ENCODE measurements at regions not wholly inside any gene's neighbourhood (a gene's known extent, or its start where the extent isn't known, plus 50 kb on each side); places are given as distances from the start of the nearest gene placed in this dataset.

DNA sequence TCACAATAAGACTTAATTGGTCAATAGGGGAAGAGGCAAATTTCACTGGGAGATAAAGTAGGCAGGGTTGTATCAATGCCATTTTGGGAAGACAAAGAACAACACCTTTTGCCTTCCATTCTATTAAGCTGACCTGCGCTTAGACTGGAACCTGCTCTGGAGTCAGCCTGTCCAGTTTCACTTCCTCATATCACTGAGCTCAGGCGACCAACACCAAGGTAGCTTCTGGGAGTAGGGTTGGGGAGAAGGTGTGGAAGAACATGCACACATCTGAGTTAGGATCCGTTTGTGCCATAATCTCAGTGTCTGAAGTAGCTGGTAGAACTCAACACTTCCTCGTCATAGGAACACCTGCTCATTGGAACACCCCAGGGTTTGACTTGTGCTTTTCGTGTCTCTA is 527.4 kb upstream of the IGFBP3 start:
- Histone ChIP-seq H3K4me1 (no peaks in the 10 kb centered on the region), H3K4me3 (no peak overlapping the region), H3K9ac (no peak overlapping the region), H3K4me2 (no peak overlapping the region), H3K9me3 (no peaks in the 10 kb centered on the region), H3K36me3 (no peaks in the 10 kb centered on the region), H3K27ac (no peak overlapping the region), H3K27me3 (no peaks in the 10 kb centered on the region), H4K20me1 (no peaks in the 10 kb centered on the region)
- TF ChIP-seq Cebpa-rat (IDR thresholded peaks at IDR 0.05) = no peak

DNA sequence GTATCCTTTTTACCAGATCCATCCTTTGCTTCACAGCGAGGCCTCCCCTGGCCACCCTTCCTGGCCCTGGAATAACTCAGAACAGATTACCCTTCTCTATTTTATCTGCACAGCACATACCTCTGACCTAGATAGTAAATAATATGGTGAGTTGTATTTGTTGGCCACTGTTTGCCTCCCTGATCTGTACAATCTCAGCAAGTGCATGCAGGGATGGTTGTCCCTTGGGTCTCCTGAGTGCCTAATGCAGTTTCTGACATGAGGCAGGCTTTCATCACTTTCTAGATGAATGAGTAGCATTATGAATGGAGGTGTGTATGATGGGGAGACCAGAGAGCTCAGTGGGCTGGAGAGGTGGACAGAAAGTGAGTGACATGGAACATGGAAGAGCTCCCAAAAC is 525.1 kb upstream of the IGFBP3 start:
- no peaks in the 10 kb centered on the region for H3K9me3 ChIP-seq
- H3K27me3 ChIP-seq = no peaks in the 10 kb centered on the region
- no peaks in the 10 kb centered on the region for H4K20me1 ChIP-seq
- no peak overlapping the region for H3K4me3 ChIP-seq
- H3K9ac ChIP-seq = no peak overlapping the region
- no peaks in the 10 kb centered on the region for H3K4me1 ChIP-seq
- H3K36me3 ChIP-seq = no peaks in the 10 kb centered on the region
- H3K27ac ChIP-seq = no peak overlapping the region
- H3K4me2 ChIP-seq = no peak overlapping the region
- TF ChIP-seq Cebpa-rat (IDR thresholded peaks at IDR 0.05) = no peak

DNA sequence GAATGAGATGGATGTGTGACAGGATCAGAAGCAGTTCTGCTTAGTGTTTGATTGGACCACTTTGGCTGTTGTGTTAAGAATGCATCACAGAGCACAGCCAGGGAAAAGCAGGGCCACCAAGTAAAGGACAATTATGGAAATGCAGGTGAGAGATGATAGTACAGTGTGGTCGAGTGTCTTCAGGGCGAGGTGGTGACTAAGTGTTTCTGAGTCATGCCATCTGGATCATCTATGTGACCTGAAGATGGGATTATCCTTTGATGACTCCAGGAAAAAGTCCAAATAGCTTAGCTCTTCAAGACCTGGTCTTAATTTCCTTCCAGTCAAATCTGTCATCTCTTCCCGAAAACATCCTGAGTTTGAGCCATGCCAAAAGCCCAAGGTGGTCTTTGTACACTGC is 523.2 kb upstream of the IGFBP3 start:
- H3K4me2 ChIP-seq = no peak overlapping the region
- H3K9ac ChIP-seq = no peak overlapping the region
- H3K27ac ChIP-seq = no peak overlapping the region
- H4K20me1 ChIP-seq = no peaks in the 10 kb centered on the region
- no peaks in the 10 kb centered on the region for H3K4me1 ChIP-seq
- no peaks in the 10 kb centered on the region for H3K27me3 ChIP-seq
- H3K4me3 ChIP-seq = no peak overlapping the region
- H3K9me3 ChIP-seq = no peaks in the 10 kb centered on the region
- TF ChIP-seq Cebpa-rat (IDR thresholded peaks at IDR 0.05) = no peak
- no peaks in the 10 kb centered on the region for H3K36me3 ChIP-seq

DNA sequence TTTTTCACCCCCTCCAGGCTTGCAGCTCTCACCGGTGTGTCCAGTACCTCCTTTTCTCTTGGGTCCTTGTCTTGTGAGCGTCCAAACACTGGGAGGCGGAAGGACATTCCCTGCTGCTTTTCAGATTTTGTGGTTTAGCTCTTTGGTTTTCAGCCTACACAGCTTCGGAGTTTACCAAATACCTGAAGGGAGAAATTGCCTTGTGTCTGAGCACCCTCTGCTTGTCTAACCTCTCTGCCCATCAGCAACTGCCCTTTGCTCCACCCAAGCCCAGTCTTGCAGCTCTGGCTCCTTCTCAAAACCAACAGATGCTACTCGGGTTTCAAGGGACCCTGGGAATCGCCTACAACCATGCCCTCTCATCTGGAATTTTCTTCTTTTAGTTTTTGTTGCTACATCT is 519.1 kb upstream of the IGFBP3 start:
- no peak overlapping the region for H3K4me2 ChIP-seq
- H3K4me3 ChIP-seq = no peak overlapping the region
- H3K27ac ChIP-seq = no peak overlapping the region
- H3K9me3 ChIP-seq = peaks cover 12% of the 10 kb centered on the region
- H3K9ac ChIP-seq = no peak overlapping the region
- H3K27me3 ChIP-seq = no peaks in the 10 kb centered on the region
- H4K20me1 ChIP-seq = no peaks in the 10 kb centered on the region
- H3K36me3 ChIP-seq = no peaks in the 10 kb centered on the region
- no peak for TF ChIP-seq Cebpa-rat (IDR thresholded peaks at IDR 0.05)
- no peaks in the 10 kb centered on the region for H3K4me1 ChIP-seq

DNA sequence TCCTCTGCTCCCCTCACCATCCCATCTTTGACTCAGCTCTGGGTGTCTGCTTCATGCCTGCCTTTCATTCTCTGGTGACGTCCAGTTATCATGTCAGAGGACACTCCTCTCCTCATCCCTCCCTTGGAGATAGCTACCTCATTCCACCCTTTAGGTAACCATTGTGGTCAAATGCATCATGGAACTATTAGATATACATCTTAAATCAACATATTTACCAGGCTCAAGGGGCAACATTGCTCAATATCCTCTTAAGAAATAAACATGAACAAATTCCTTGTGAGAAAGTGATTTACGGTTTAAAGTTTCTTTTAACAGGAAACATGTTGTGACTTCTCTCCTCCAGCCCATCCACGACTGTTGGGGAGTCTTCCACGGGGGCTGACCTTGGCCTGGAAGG is 511.6 kb upstream of the IGFBP3 start:
- no peak overlapping the region for H3K4me2 ChIP-seq
- H3K4me1 ChIP-seq = no peaks in the 10 kb centered on the region

DNA sequence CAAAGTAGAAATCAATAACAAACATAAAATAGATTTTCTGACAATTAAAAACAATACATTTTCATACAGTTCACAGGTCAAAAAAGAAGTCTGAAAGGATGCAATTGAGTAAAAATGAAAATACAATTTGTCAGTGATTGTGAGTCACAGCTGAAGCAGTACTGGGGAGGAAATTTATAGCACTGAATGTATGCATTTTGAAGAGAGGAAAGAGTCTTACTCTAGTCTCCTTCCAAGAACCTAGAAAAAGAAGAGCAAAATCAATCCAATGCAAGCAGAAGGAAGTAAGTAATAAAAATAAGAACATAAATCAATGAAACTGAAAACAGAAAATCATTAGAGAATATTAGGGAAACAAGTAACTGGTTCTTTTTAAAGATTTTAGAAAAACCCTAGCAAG is 507.2 kb upstream of the IGFBP3 start:
- no peaks in the 10 kb centered on the region; the same call in 1 of the 2 replicates for H3K9me3 ChIP-seq
- H3K4me3 ChIP-seq = no peak overlapping the region
- H3K36me3 ChIP-seq = no peaks in the 10 kb centered on the region
- no peaks in the 10 kb centered on the region for H3K27me3 ChIP-seq
- H3K9ac ChIP-seq = no peak overlapping the region
- H3K27ac ChIP-seq = no peak overlapping the region
- TF ChIP-seq Cebpa-rat (IDR thresholded peaks at IDR 0.05) = no peak
- H3K4me1 ChIP-seq = no peaks in the 10 kb centered on the region
- H3K4me2 ChIP-seq = no peak overlapping the region
- no peaks in the 10 kb centered on the region for H4K20me1 ChIP-seq

More for the DNA sequence above, 511.6 kb upstream of the IGFBP3 start:
- Histone ChIP-seq H4K20me1 (no peaks in the 10 kb centered on the region), H3K9me3 (peaks cover 18% of the 10 kb centered on the region), H3K4me3 (no peak overlapping the region), H3K9ac (no peak overlapping the region), H3K36me3 (no peaks in the 10 kb centered on the region), H3K27me3 (no peaks in the 10 kb centered on the region), H3K27ac (no peak overlapping the region)
- TF ChIP-seq Cebpa-rat (IDR thresholded peaks at IDR 0.05) = no peak

DNA sequence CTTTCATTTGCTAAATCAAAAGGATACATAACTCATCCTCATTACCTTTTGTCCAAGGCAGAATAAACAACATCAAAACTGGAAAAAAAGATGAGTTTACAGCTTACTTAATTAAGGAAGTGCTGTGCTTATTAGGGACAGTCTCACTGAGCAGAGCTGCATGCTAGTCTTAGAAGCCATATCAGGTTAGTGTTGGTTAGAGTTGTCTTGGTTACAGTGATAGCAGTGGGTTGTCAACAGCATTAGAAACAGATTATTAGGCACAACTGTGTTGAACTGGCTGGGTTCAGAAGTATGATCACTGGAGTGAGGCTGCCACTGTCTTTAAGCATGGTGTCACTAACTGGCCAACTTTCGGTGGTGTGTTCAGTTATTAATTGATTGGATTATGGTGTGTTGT is 503.9 kb upstream of the IGFBP3 start:
- no peaks in the 10 kb centered on the region for H3K4me1 ChIP-seq

DNA sequence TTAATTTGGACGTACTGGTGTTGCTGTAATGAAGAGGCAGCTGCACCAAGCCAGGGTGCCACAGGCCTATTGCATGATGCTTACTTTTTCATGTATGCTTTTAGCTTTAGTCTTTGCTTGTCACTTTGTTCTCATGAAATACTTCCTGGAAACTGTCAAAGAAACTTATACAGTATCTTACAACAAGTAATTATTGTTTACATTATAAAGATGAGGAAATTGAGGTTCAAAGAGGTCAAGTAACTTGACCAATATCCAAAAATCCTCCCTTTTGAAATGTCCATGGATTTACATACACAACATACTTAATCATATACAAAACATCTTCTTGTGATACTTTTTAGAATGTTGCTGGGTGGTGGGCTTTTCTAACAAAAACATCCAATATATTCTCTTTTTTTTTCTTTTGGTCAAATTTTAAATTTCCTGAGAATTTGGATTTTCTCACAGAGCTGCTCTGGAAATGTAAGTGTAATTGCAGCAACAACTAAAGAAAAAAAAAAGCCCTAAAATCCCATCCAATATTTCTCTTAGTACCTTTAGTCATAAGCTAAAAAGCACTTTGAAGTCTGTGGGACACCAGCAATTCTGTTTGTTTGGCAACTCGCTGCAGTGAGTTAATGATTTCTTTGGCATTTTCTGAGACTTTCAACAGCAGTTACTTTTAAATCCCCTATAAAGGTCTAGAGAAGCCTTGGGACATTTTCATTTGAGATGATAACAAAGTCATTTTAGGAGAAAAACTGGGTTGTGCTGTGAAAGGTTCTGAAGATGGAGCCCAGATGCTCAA is 500.6 kb upstream of the IGFBP3 start:
- Histone ChIP-seq H3K27ac (no peak overlapping the region), H3K4me2 (no peak overlapping the region), H3K27me3 (no peaks in the 10 kb centered on the region), H4K20me1 (no peaks in the 10 kb centered on the region), H3K9me3 (no peaks in the 10 kb centered on the region; the same call in 1 of the 2 replicates), H3K9ac (no peak overlapping the region), H3K36me3 (no peaks in the 10 kb centered on the region), H3K4me3 (no peak overlapping the region), H3K4me1 (no peaks in the 10 kb centered on the region)
- TF ChIP-seq Cebpa-rat (IDR thresholded peaks at IDR 0.05) = no peak

More for the DNA sequence above, 503.9 kb upstream of the IGFBP3 start:
- no peak overlapping the region for H3K9ac ChIP-seq
- H3K9me3 ChIP-seq = no peaks in the 10 kb centered on the region; the same call in 1 of the 2 replicates
- no peaks in the 10 kb centered on the region for H3K27me3 ChIP-seq
- no peak for TF ChIP-seq Cebpa-rat (IDR thresholded peaks at IDR 0.05)
- no peak overlapping the region for H3K4me2 ChIP-seq
- H3K36me3 ChIP-seq = no peaks in the 10 kb centered on the region
- no peaks in the 10 kb centered on the region for H4K20me1 ChIP-seq
- H3K27ac ChIP-seq = no peak overlapping the region
- H3K4me3 ChIP-seq = no peak overlapping the region

DNA sequence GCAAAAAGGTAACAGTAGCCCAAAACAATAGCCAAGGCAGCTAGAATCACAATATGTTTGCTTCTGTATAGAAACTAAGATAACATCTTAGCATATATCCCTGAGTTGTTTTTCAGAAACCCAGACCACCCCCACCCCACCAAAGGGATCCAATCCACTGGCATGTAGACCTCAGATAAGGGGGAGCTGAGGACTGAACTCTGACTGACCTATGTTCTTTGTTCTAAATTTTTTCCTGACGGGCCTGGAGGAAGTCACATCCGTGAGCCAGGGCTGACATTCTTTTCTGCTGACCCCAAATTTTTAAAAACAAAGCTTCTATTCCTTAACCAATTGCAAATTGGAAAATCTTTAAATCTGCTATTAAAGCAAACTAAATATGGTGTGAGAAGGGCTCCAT is 493.9 kb upstream of the IGFBP3 start:
- Histone ChIP-seq H3K4me3 (no peak overlapping the region), H3K27me3 (no peaks in the 10 kb centered on the region), H3K4me2 (no peak overlapping the region), H3K4me1 (no peaks in the 10 kb centered on the region), H3K36me3 (no peaks in the 10 kb centered on the region), H3K9me3 (no peaks in the 10 kb centered on the region), H3K9ac (no peak overlapping the region), H4K20me1 (no peaks in the 10 kb centered on the region), H3K27ac (no peak overlapping the region)
- TF ChIP-seq Cebpa-rat (IDR thresholded peaks at IDR 0.05) = no peak

DNA sequence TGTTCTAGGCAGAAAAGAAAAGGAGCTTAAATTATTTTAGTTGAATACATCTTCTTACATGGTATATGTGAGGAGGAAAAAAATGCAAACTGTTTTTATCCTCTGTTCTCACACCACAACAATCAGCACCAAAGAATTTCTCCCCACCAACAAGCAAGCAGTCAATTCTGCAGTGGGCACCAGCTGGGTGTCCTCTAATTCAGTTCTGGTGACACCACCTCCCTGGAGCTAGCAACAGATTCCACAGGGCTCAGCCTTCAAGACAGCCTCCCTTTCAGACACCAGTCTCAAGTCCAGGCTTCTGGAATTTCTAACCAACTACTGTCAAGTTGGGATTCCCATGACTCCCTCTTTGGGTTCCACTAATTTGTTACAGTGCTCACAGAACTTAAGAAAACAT is 490.2 kb upstream of the IGFBP3 start:
- H3K4me3 ChIP-seq = no peak overlapping the region
- TF ChIP-seq Cebpa-rat (IDR thresholded peaks at IDR 0.05) = no peak
- H4K20me1 ChIP-seq = no peaks in the 10 kb centered on the region
- no peaks in the 10 kb centered on the region for H3K4me1 ChIP-seq
- H3K9ac ChIP-seq = no peak overlapping the region
- H3K4me2 ChIP-seq = no peak overlapping the region
- H3K9me3 ChIP-seq = no peaks in the 10 kb centered on the region
- H3K27me3 ChIP-seq = no peaks in the 10 kb centered on the region
- no peaks in the 10 kb centered on the region for H3K36me3 ChIP-seq
- no peak overlapping the region for H3K27ac ChIP-seq

DNA sequence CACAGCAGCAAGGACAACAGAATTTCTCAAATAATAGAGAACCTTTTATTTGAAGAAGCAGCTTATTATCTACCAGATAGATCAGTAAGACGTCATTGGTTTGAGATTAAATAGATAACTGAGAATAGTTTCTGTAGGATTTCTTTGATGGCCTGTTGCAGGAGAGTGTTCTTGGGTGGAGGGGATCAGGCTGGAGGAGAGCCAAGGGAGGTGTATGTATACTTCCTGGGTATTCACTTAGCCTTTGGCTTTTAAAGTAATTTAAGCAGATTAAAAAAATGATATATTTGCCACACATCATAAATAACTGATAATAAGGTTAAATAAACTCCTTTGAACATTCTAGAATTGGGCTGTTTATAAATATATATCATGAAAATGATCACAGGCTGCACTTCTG is 486.1 kb upstream of the IGFBP3 start:
- Histone ChIP-seq H3K4me3 (no peak overlapping the region), H3K9me3 (no peaks in the 10 kb centered on the region), H3K27ac (no peak overlapping the region), H3K4me2 (no peak overlapping the region), H3K27me3 (no peaks in the 10 kb centered on the region), H3K9ac (no peak overlapping the region), H3K4me1 (no peaks in the 10 kb centered on the region), H4K20me1 (no peaks in the 10 kb centered on the region), H3K36me3 (no peaks in the 10 kb centered on the region)
- TF ChIP-seq Cebpa-rat (IDR thresholded peaks at IDR 0.05) = no peak
